Endothelial cell of umbilical vein (primary cell): ENCODE measurements at regions not wholly inside any gene's neighbourhood (a gene's known extent, or its start where the extent isn't known, plus 50 kb on each side); places are given as distances from the start of the nearest gene placed in this dataset.

Experiments used
- BruUV-seq: library from RNA; stranded (reverse); fragments of 400-500 nt; replicated peaks from 2 replicates; lab custom pipeline; 2021; lab: Mats Ljungman, UMichigan
- CTCF ChIA-PET: fragments of 300-600, 350-600 bp; sonication (Branson Sonifier 250); formaldehyde crosslinking; loops from one replicate; lab custom pipeline; 2021; ENCODE audit warnings: antibody characterized with exemption, inconsistent platforms; lab: Charles Lee
- POLR2A ChIA-PET: fragments of 300-600, 350-600 bp; sonication (Branson Sonifier 250); formaldehyde crosslinking; loops from one replicate; lab custom pipeline; 2021; ENCODE audit warnings: antibody characterized with exemption, inconsistent platforms; lab: Charles Lee
- DNase-seq: peaks from one replicate; pipeline ENCODE4 v3.0.0-alpha.2; 2011; ENCODE audit warnings: low read depth, low spot score
- FAIRE-seq: peaks from 2 replicates; lab custom pipeline; 2011; peaks lifted over from hg19 to GRCh38; lab: Jason Lieb, UNC
- H2AFZ ChIP-seq: 2 replicates; pipeline ENCODE4 v1.6.0; 2012; ENCODE audit warnings: low read depth, low read length, control low read depth, inconsistent platforms
- H3K27ac ChIP-seq: 2 replicates; pipeline ENCODE4 v1.5.1; 2011; ENCODE audit warnings: low read depth, mild to moderate bottlenecking, control low read depth, low read length, moderate library complexity; ENCODE audit not compliant: insufficient read depth
- H3K27me3 ChIP-seq, 2 experiments: 2 replicates each; pipeline versions ENCODE4 v1.6.0 to v1.6.1; 2011; ENCODE audit warnings: low read length in 2 of 2, mixed read lengths in 1 of 2; ENCODE audit not compliant: control insufficient read depth in 2 of 2, insufficient read depth in 2 of 2
- H3K36me3 ChIP-seq, 2 experiments: 2 replicates in 1 of 2; 3 replicates in 1 of 2; pipeline ENCODE4 v1.5.1; 2011; ENCODE audit warnings: low read length in 2 of 2, mild to moderate bottlenecking in 1 of 2, moderate library complexity in 1 of 2; ENCODE audit not compliant: control insufficient read depth in 2 of 2, insufficient read depth in 2 of 2; ENCODE audit errors: extremely low read depth in 1 of 2
- H3K4me1 ChIP-seq: 3 replicates; pipeline ENCODE4 v1.5.1; 2011; ENCODE audit warnings: mild to moderate bottlenecking, low read length; ENCODE audit not compliant: control insufficient read depth, insufficient read depth; ENCODE audit errors: extremely low read depth
- H3K4me2 ChIP-seq: 2 replicates; pipeline ENCODE4 v1.6.1; 2011; ENCODE audit warnings: low read length, control low read depth, mixed read lengths; ENCODE audit not compliant: insufficient read depth
- H3K4me3 ChIP-seq, 3 experiments: fragments of 200-600 bp in 1 of 3; sonication (generic), shearing (Covaris generic) in 1 of 3; replicated peaks in 1 of 3; 2 replicates each; pipeline ENCODE4 v1.5.1; 2011 to 2016; ENCODE audit warnings: control low read depth in 3 of 3, low read length in 3 of 3, mild to moderate bottlenecking in 2 of 3, inconsistent platforms in 1 of 3, low read depth in 1 of 3, moderate library complexity in 1 of 3; ENCODE audit not compliant: insufficient read depth in 1 of 3
- H3K79me2 ChIP-seq: 2 replicates; pipeline ENCODE4 v1.6.0; 2012; ENCODE audit warnings: low read length, inconsistent platforms; ENCODE audit not compliant: control insufficient read depth, insufficient read depth
- H3K9ac ChIP-seq: replicated peaks from 2 replicates; pipeline ENCODE3; 2011; ENCODE audit warnings: low read length, control low read depth; ENCODE audit not compliant: insufficient read depth; ENCODE audit errors: extremely low read depth
- H3K9me1 ChIP-seq: replicated peaks from 3 replicates; pipeline ENCODE4 v1.6.0; 2011; ENCODE audit warnings: mild to moderate bottlenecking, low read length; ENCODE audit not compliant: control insufficient read depth, insufficient read depth; ENCODE audit errors: extremely low read depth
- H3K9me3 ChIP-seq: replicated peaks from 2 replicates; pipeline ENCODE4 v1.5.1; 2012; ENCODE audit warnings: low read length, inconsistent platforms; ENCODE audit not compliant: control insufficient read depth, insufficient read depth
- H4K20me1 ChIP-seq: replicated peaks from 2 replicates; pipeline ENCODE3; 2011; ENCODE audit warnings: mild to moderate bottlenecking, low read length; ENCODE audit not compliant: control insufficient read depth, insufficient read depth; ENCODE audit errors: extremely low read depth
- EZH2 ChIP-seq: IDR thresholded peaks from 2 replicates; pipeline ENCODE4 v1.6.1; 2012; ENCODE audit warnings: borderline replicate concordance, low read depth, mild to moderate bottlenecking, moderate library complexity, low read length, inconsistent platforms; ENCODE audit not compliant: severe bottlenecking
- FOS ChIP-seq: IDR thresholded peaks from 2 replicates; pipeline ENCODE4 v1.6.1; 2011; ENCODE audit warnings: mild to moderate bottlenecking, low read length, moderate library complexity, borderline replicate concordance; ENCODE audit not compliant: insufficient read depth
- GATA2 ChIP-seq: IDR thresholded peaks from 2 replicates; pipeline ENCODE4 v1.7.0; 2011; ENCODE audit warnings: low read depth, mild to moderate bottlenecking, moderate library complexity, mixed read lengths, low read length; ENCODE audit not compliant: insufficient read length, insufficient read depth
- JUN ChIP-seq: IDR thresholded peaks from 2 replicates; pipeline ENCODE4 v1.6.1; 2011; ENCODE audit warnings: borderline replicate concordance, low read depth; ENCODE audit not compliant: insufficient read length, insufficient read depth
- MYC ChIP-seq: IDR thresholded peaks from one replicate; pipeline ENCODE4 v1.6.1; 2011; ENCODE audit warnings: mild to moderate bottlenecking, low read depth, low read length
- POLR2A ChIP-seq: IDR thresholded peaks from 2 replicates; pipeline ENCODE4 v1.6.1; 2012; ENCODE audit warnings: low read depth, mild to moderate bottlenecking, control low read depth, low read length
- POLR2AphosphoS5 ChIP-seq: IDR thresholded peaks from 2 replicates; pipeline ENCODE4 v1.6.1; 2012; ENCODE audit warnings: low read depth, mild to moderate bottlenecking, control low read depth, low read length, moderate library complexity; ENCODE audit not compliant: insufficient read depth
- dilution Hi-C: fragments of 300-500 bp; cut with MboI; formaldehyde crosslinking; loops from one replicate; pipeline ENCODE4 v1.15.0; 2019; ENCODE audit warnings: low sequenced_read_pairs; ENCODE audit not compliant: extremely low pct_ligation_motif_present
- intact Hi-C: fragments of 100-400 bp; cut with micrococcal nuclease; formaldehyde crosslinking; loops from one replicate; pipeline ENCODE4 v1.10.0; 2022
- TF ChIP-seq, protein P1 (sequence below), 2 donors: IDR thresholded peaks; 1 replicate in 1 of 2; 2 replicates in 1 of 2; pipeline ENCODE4 v1.5.1; 2011; ENCODE audit warnings: low read length in 2 of 2, mild to moderate bottlenecking in 2 of 2, moderate library complexity in 2 of 2, control low read depth in 1 of 2, inconsistent platforms in 1 of 2, low read depth in 1 of 2; ENCODE audit not compliant: insufficient read depth in 1 of 2; ENCODE audit errors: extremely low read depth in 1 of 2
- TF ChIP-seq, protein P2 (sequence below): IDR thresholded peaks from 2 replicates; pipeline ENCODE4 v1.6.1; 2011; ENCODE audit not compliant: insufficient read depth, insufficient read length

DNA sequence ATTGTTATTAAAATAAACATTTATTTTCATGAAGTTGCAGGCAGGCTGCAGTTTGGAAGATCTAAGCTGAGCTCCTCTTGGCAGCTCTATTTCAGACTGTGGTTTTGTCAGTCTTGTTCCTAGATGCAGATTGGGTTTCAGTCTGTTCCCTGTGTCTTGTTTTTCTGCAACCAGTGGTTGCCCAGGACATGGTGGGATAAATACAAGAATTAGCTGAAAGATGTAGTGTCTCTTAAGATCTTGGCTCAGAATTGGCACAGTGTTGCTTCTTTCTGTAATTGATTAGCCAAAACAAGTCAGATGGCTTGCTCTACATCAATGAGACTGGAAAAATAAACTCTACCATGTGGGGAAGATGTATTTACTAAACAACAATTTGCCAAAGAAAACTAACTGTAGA lies 283.0 kb upstream of the BOD1L1 start:
- H3K27ac ChIP-seq, result no peak overlapping the region
- no peaks in the 10 kb centered on the region for H3K9me1 ChIP-seq
- dilution Hi-C loops (no loop called here), intact Hi-C loops (no loop called here)
- ChIA-PET CTCF (no interaction called here), POLR2A (no interaction called here)
- FAIRE-seq, result no peak
- no peaks in the 10 kb centered on the region for H3K36me3 ChIP-seq
- no TSS peak for BruUV-seq
- H3K79me2 ChIP-seq, result no peaks in the 10 kb centered on the region
- no peaks in the 10 kb centered on the region for H4K20me1 ChIP-seq
- H3K9me3 ChIP-seq, result no peaks in the 10 kb centered on the region
- peaks cover 16% of the 10 kb centered on the region for H3K4me1 ChIP-seq
- H3K27me3 ChIP-seq, result peaks cover 0 to 2% of the 10 kb centered on the region in 2 experiments
- no peak for DNase-seq
- TF ChIP-seq FOS, result no peak
- TF ChIP-seq, protein P1, sequence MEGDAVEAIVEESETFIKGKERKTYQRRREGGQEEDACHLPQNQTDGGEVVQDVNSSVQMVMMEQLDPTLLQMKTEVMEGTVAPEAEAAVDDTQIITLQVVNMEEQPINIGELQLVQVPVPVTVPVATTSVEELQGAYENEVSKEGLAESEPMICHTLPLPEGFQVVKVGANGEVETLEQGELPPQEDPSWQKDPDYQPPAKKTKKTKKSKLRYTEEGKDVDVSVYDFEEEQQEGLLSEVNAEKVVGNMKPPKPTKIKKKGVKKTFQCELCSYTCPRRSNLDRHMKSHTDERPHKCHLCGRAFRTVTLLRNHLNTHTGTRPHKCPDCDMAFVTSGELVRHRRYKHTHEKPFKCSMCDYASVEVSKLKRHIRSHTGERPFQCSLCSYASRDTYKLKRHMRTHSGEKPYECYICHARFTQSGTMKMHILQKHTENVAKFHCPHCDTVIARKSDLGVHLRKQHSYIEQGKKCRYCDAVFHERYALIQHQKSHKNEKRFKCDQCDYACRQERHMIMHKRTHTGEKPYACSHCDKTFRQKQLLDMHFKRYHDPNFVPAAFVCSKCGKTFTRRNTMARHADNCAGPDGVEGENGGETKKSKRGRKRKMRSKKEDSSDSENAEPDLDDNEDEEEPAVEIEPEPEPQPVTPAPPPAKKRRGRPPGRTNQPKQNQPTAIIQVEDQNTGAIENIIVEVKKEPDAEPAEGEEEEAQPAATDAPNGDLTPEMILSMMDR (IDR thresholded peaks at IDR 0.05; ENCODE audit: extremely low read depth in 1 of 2, insufficient read depth in 1 of 2, low read depth in 1 of 2, low read length in 2 of 2), result no peak
- TF ChIP-seq EZH2, result no peak
- TF ChIP-seq, protein P2, sequence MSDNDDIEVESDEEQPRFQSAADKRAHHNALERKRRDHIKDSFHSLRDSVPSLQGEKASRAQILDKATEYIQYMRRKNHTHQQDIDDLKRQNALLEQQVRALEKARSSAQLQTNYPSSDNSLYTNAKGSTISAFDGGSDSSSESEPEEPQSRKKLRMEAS, result no peak
- no peak for TF ChIP-seq POLR2A
- TF ChIP-seq JUN, result no peak
- no peak for TF ChIP-seq GATA2
- TF ChIP-seq MYC, result no peak
- no peak for TF ChIP-seq POLR2AphosphoS5
- no peak overlapping the region for H2AFZ ChIP-seq
- H3K4me2 ChIP-seq, result no peak overlapping the region
- H3K4me3 ChIP-seq, result no peak overlapping the region
- no peak overlapping the region for H3K9ac ChIP-seq
